ENCODE measurements at regions not wholly inside any gene's neighbourhood (a gene's known extent, or its start where the extent isn't known, plus 50 kb on each side); places are given as distances from the start of the nearest gene placed in this dataset.

DNA sequence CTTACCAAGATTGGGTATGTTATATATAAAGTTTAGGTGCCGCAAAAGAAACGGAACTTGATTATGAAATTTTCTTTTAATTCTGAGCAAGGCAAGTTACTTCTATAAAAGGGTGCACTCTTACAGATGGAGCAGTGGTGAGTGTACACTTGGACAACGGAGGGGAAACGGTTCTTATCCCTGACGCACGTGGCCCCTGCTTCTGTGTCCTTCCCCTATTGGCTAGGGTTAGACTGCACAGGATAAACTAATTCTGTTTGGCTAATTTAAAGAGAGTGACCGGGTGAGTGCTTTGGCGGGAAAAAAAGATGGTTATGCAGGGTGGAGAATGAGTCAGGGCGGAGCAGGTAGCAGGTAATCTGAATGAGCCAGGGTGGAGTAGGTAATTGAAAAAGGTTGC lies 149.5 kb downstream of the GC start:
- Histone ChIP-seq H4K20me1 (replicated peaks; ENCODE audit: control insufficient read depth, insufficient read depth, low read length) (no peaks in the 10 kb centered on the region), H3K4me1 (replicated peaks in 1 of 2; ENCODE audit: control insufficient read depth in 2 of 2, insufficient read depth in 2 of 2, low read length in 2 of 2) (no peaks in the 10 kb centered on the region), H2AFZ (ENCODE audit: low read depth, low read length) (no peak overlapping the region), H3K27me3 (ENCODE audit: control insufficient read depth in 2 of 2, insufficient read depth in 2 of 2, low read length in 2 of 2) (no peaks in the 10 kb centered on the region), H3K9me1 (ENCODE audit: control insufficient read depth, insufficient read depth, low read length) (no peaks in the 10 kb centered on the region), H3K9ac (ENCODE audit: insufficient read depth in 1 of 2, low read depth in 2 of 2, low read length in 2 of 2) (no peak overlapping the region), H3K79me2 (ENCODE audit: control insufficient read depth, insufficient read depth, low read length) (no peaks in the 10 kb centered on the region), H3K27ac (ENCODE audit: extremely low read depth, low read depth, low read length) (no peak overlapping the region), H3K4me2 (ENCODE audit: insufficient read depth, low read length) (no peak overlapping the region), H3K36me3 (ENCODE audit: control insufficient read depth, insufficient read depth, low read length) (no peaks in the 10 kb centered on the region), H3K4me3 (no peak overlapping the region), H3K9me3 (replicated peaks; ENCODE audit: control insufficient read depth, insufficient read depth, low read depth, low read length) (no peaks in the 10 kb centered on the region)
- 2% methylated on average over 9 of the region's 9 CpGs for WGBS (ENCODE audit: insufficient coverage, low coverage, missing lambda C conversion rate)
- POLR2A ChIA-PET = no interaction called here
- intact Hi-C loops (cut with micrococcal nuclease) (no loop called here), in situ Hi-C loops (cut with MboI) (no loop called here)
- BruUV-seq (replicated peaks) = no TSS peak
- no peak for ATAC-seq
- CTCF ChIA-PET (ENCODE audit: low intra/inter-chr PET ratio) = no interaction called here
- FAIRE-seq = no peak
- peak in 1 of 4 experiments; percentile 1 for DNase-seq (ENCODE audit: extremely low read depth in 1 of 4, low spot score in 3 of 4)
- TF ChIP-seq EP400 (IDR thresholded peaks at IDR 0.05) = no peak
- TF ChIP-seq CEBPG (CRISPR knock-in tag; IDR thresholded peaks at IDR 0.05) = no peak
- TF ChIP-seq CEBPG (tag; conservative IDR thresholded peaks at IDR 0.05 in 1 of 2, IDR thresholded peaks at IDR 0.05 in 1 of 2) = no peak
- TF ChIP-seq, protein P1, sequence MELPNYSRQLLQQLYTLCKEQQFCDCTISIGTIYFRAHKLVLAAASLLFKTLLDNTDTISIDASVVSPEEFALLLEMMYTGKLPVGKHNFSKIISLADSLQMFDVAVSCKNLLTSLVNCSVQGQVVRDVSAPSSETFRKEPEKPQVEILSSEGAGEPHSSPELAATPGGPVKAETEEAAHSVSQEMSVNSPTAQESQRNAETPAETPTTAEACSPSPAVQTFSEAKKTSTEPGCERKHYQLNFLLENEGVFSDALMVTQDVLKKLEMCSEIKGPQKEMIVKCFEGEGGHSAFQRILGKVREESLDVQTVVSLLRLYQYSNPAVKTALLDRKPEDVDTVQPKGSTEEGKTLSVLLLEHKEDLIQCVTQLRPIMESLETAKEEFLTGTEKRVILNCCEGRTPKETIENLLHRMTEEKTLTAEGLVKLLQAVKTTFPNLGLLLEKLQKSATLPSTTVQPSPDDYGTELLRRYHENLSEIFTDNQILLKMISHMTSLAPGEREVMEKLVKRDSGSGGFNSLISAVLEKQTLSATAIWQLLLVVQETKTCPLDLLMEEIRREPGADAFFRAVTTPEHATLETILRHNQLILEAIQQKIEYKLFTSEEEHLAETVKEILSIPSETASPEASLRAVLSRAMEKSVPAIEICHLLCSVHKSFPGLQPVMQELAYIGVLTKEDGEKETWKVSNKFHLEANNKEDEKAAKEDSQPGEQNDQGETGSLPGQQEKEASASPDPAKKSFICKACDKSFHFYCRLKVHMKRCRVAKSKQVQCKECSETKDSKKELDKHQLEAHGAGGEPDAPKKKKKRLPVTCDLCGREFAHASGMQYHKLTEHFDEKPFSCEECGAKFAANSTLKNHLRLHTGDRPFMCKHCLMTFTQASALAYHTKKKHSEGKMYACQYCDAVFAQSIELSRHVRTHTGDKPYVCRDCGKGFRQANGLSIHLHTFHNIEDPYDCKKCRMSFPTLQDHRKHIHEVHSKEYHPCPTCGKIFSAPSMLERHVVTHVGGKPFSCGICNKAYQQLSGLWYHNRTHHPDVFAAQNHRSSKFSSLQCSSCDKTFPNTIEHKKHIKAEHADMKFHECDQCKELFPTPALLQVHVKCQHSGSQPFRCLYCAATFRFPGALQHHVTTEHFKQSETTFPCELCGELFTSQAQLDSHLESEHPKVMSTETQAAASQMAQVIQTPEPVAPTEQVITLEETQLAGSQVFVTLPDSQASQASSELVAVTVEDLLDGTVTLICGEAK (IDR thresholded peaks at IDR 0.05) = no peak
- TF ChIP-seq, protein P1 (CRISPR knock-in tag; IDR thresholded peaks at IDR 0.05) = no peak
- TF ChIP-seq NR3C1 (CRISPR knock-in tag; IDR thresholded peaks at IDR 0.05) = no peak
